Stimulated activated naive CD4-positive, alpha-beta T cell treated with Interleukin-2 at 50 U/mL for 16 hours (primary cell): ENCODE measurements at regions not wholly inside any gene's neighbourhood (a gene's known extent, or its start where the extent isn't known, plus 50 kb on each side); places are given as distances from the start of the nearest gene placed in this dataset.

ENCODE experiments used
- DNase-seq: peaks from one replicate; lab custom pipeline; 2025; lab: John Stamatoyannopoulos, UW

GRCh38 chr13:89726690-89727435 lies 1620.6 kb upstream of the MIR17HG start:
- DNase-seq, result no peak

- DNase-seq, result no peak
Measured at GRCh38 chr13:89733829-89734228, 1613.7 kb upstream of the MIR17HG start.

- DNase-seq, result no peak
Measured at GRCh38 chr13:89737051-89737450, 1610.4 kb upstream of the MIR17HG start.

- no peak for DNase-seq
Measured at GRCh38 chr13:89738072-89738471, 1609.4 kb upstream of the MIR17HG start.

GRCh38 chr13:89740994-89741685 lies 1606.3 kb upstream of the MIR17HG start:
- DNase-seq, result no peak

GRCh38 chr13:89746554-89746953 lies 1600.9 kb upstream of the MIR17HG start:
- no peak for DNase-seq

- no peak for DNase-seq
Measured at GRCh38 chr13:89748716-89749115, 1598.8 kb upstream of the MIR17HG start.

GRCh38 chr13:89749888-89750287 lies 1597.6 kb upstream of the MIR17HG start:
- no peak for DNase-seq

- DNase-seq, result no peak
Measured at GRCh38 chr13:89750371-89750770, 1597.1 kb upstream of the MIR17HG start.

- no peak for DNase-seq
Measured at GRCh38 chr13:89751432-89751930, 1596.0 kb upstream of the MIR17HG start.

GRCh38 chr13:89752394-89752793 lies 1595.1 kb upstream of the MIR17HG start:
- DNase-seq, result no peak

- DNase-seq, result no peak
Measured at GRCh38 chr13:89755729-89756492, 1591.6 kb upstream of the MIR17HG start.

GRCh38 chr13:89763005-89763404 lies 1584.5 kb upstream of the MIR17HG start:
- DNase-seq, result no peak

- no peak for DNase-seq
Measured at GRCh38 chr13:89783221-89783755, 1564.2 kb upstream of the MIR17HG start.

- DNase-seq, result no peak
Measured at GRCh38 chr13:89784161-89784809, 1563.2 kb upstream of the MIR17HG start.

- no peak for DNase-seq
Measured at GRCh38 chr13:89786531-89786930, 1561.0 kb upstream of the MIR17HG start.

- no peak for DNase-seq
Measured at GRCh38 chr13:89790696-89791095, 1556.8 kb upstream of the MIR17HG start.

GRCh38 chr13:89791971-89792630 lies 1555.4 kb upstream of the MIR17HG start:
- no peak for DNase-seq

GRCh38 chr13:89796196-89796595 lies 1551.3 kb upstream of the MIR17HG start:
- DNase-seq, result no peak

GRCh38 chr13:89803839-89804238 lies 1543.6 kb upstream of the MIR17HG start:
- DNase-seq, result no peak

GRCh38 chr13:89806594-89806993 lies 1540.9 kb upstream of the MIR17HG start:
- DNase-seq, result no peak
